Tibial nerve (tissue), 4 donors: ENCODE measurements at regions not wholly inside any gene's neighbourhood (a gene's known extent, or its start where the extent isn't known, plus 50 kb on each side); places are given as distances from the start of the nearest gene placed in this dataset.

Experiments
- DNase-seq, 2 donors: peaks; one replicate each; pipeline ENCODE4 v3.0.0-alpha.2; 2019; ENCODE audit warnings: low spot score in 2 of 2
- H3K27ac ChIP-seq, 4 donors: fragments of 200-600 bp; sonication (generic) in 3 of 4; one replicate each; pipeline ENCODE4 v1.5.1; 2017 to 2019; ENCODE audit warnings: mild to moderate bottlenecking in 1 of 4
- H3K27me3 ChIP-seq, 2 donors: fragments of 200-600 bp; sonication (generic) in 1 of 2; one replicate each; pipeline versions ENCODE4 v1.5.1 to v1.6.0; 2017 to 2019
- H3K36me3 ChIP-seq, 3 donors: fragments of 200-600 bp; sonication (generic); one replicate each; pipeline ENCODE4 v1.5.1; 2018 to 2019
- H3K4me1 ChIP-seq, 4 donors: fragments of 200-600 bp; sonication (generic) in 3 of 4; one replicate each; pipeline ENCODE4 v1.5.1; 2017 to 2019
- H3K4me3 ChIP-seq, 4 donors: fragments of 200-600 bp; sonication (generic) in 3 of 4; one replicate each; pipeline ENCODE4 v1.5.1; 2017 to 2019; ENCODE audit warnings: mild to moderate bottlenecking in 1 of 4, moderate library complexity in 1 of 4
- H3K9me3 ChIP-seq, 4 donors: fragments of 200-600 bp; sonication (generic) in 3 of 4; one replicate each; pipeline ENCODE4 v1.5.1; 2017 to 2019
- EP300 ChIP-seq, 2 donors: sonication (generic); formaldehyde crosslinking; IDR thresholded peaks; one replicate each; pipeline ENCODE4 v1.6.1; 2017; ENCODE audit warnings: antibody characterized with exemption in 2 of 2, mild to moderate bottlenecking in 1 of 2
- POLR2A ChIP-seq, 2 donors: fragments of 450-650 bp; IDR thresholded peaks; one replicate each; pipeline ENCODE4 v1.6.1; 2017; ENCODE audit warnings: antibody characterized with exemption in 2 of 2, mild to moderate bottlenecking in 2 of 2, moderate library complexity in 2 of 2
- WGBS, 2 donors: methylation state at CpG; one replicate each; pipeline ENCODE4 v1.1.5; 2018; 5-methylcytosine and 5-hydroxymethylcytosine counted together
- TF ChIP-seq, protein P1 (sequence below), 5 experiments: fragments of 200-600 bp in 3 of 5; fragments of 450-650 bp in 2 of 5; sonication (generic) in 3 of 5; IDR thresholded peaks; one replicate each; pipeline ENCODE4 v1.5.1; 2016 to 2019; ENCODE audit warnings: antibody characterized with exemption in 5 of 5, mild to moderate bottlenecking in 3 of 5, moderate library complexity in 2 of 5

GRCh38 chr18:25679491-25679890, 327.5 kb upstream of the ZNF521 start:
- Histone ChIP-seq H3K4me1 (no peaks in the 10 kb centered on the region), H3K4me3 (no peak overlapping the region), H3K9me3 (no peaks in the 10 kb centered on the region), H3K36me3 (no peaks in the 10 kb centered on the region), H3K27ac (no peak overlapping the region), H3K27me3 (no peaks in the 10 kb centered on the region)
- DNase-seq = no peak
- no peak for TF ChIP-seq POLR2A (IDR thresholded peaks at IDR 0.05)
- no peak for TF ChIP-seq EP300 (IDR thresholded peaks at IDR 0.05)
- TF ChIP-seq, protein P1, sequence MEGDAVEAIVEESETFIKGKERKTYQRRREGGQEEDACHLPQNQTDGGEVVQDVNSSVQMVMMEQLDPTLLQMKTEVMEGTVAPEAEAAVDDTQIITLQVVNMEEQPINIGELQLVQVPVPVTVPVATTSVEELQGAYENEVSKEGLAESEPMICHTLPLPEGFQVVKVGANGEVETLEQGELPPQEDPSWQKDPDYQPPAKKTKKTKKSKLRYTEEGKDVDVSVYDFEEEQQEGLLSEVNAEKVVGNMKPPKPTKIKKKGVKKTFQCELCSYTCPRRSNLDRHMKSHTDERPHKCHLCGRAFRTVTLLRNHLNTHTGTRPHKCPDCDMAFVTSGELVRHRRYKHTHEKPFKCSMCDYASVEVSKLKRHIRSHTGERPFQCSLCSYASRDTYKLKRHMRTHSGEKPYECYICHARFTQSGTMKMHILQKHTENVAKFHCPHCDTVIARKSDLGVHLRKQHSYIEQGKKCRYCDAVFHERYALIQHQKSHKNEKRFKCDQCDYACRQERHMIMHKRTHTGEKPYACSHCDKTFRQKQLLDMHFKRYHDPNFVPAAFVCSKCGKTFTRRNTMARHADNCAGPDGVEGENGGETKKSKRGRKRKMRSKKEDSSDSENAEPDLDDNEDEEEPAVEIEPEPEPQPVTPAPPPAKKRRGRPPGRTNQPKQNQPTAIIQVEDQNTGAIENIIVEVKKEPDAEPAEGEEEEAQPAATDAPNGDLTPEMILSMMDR (IDR thresholded peaks at IDR 0.05) = no peak
- 72 to 83% methylated on average over 2 of the region's 2 CpGs for WGBS, 2 donors

- Histone ChIP-seq H3K4me1 (no peaks in the 10 kb centered on the region), H3K27ac (no peak overlapping the region), H3K36me3 (no peaks in the 10 kb centered on the region), H3K9me3 (no peaks in the 10 kb centered on the region), H3K27me3 (no peaks in the 10 kb centered on the region), H3K4me3 (no peak overlapping the region)
- no peak for TF ChIP-seq POLR2A (IDR thresholded peaks at IDR 0.05)
- no peak for TF ChIP-seq EP300 (IDR thresholded peaks at IDR 0.05)
- TF ChIP-seq, protein P1 (IDR thresholded peaks at IDR 0.05) = no peak
- 47 to 50% methylated on average over 4 of the region's 4 CpGs for WGBS, 2 donors
- DNase-seq = no peak
These were observed 326.3 kb upstream of the ZNF521 start for GRCh38 chr18:25678221-25678620.

GRCh38 chr18:25675123-25675850, 323.3 kb upstream of the ZNF521 start:
- DNase-seq = no peak
- WGBS, 2 donors = 68 to 75% methylated on average over 8 of the region's 8 CpGs
- H3K27me3 ChIP-seq = no peaks in the 10 kb centered on the region
- no peak overlapping the region for H3K4me3 ChIP-seq
- no peak overlapping the region for H3K27ac ChIP-seq
- no peaks in the 10 kb centered on the region for H3K36me3 ChIP-seq
- TF ChIP-seq, protein P1 (IDR thresholded peaks at IDR 0.05) = no peak
- no peaks in the 10 kb centered on the region for H3K9me3 ChIP-seq
- H3K4me1 ChIP-seq = no peaks in the 10 kb centered on the region

DNA sequence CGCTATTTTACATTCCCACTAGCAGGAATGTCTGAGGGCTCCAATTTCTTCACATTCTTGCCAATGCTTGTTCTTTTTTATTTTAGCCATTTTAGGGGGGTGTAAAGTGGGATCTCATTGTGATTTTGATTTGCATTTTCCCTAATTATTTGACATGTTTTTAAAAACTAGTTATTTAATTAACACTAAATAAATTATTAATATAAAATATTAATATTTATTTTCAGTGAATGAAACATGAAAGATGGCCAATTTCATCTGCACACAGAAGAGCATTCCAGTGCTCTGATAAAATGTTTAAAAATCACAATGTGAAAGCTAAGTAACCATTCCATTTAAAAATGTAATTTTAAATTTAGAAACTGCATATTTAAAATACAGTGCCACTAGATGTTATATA, 322.2 kb upstream of the ZNF521 start:
- Histone ChIP-seq H3K27ac (no peak overlapping the region), H3K4me1 (no peaks in the 10 kb centered on the region), H3K9me3 (no peaks in the 10 kb centered on the region), H3K4me3 (no peak overlapping the region), H3K27me3 (no peaks in the 10 kb centered on the region), H3K36me3 (no peaks in the 10 kb centered on the region)
- WGBS, 2 donors = 88 to 92% methylated on average over 1 of the region's 1 CpG
- no peak for DNase-seq
- TF ChIP-seq EP300 (IDR thresholded peaks at IDR 0.05) (no peak), POLR2A (IDR thresholded peaks at IDR 0.05) (no peak)
- TF ChIP-seq, protein P1 (IDR thresholded peaks at IDR 0.05) = no peak

DNA sequence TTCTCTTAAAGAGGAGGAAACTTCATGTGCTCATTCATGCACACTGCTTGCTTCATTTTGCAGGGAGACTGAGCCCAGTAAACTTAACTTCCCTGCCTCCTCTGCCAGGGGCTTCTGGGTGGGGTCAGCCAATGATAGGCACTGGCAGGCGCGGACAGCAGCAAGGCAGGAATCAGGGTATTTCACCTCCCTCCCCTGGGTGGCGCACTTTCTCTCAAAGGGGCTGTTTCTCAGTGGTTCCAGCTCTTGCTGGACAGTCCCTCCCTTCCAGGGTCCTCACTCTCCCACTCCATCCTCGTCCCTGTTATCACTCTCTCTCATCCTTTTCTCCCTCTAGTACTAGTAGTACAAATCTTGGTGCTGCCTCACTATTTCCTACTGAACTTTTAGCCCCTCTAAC, 320.5 kb upstream of the ZNF521 start:
- DNase-seq = no peak
- Histone ChIP-seq H3K4me3 (no peak overlapping the region), H3K27ac (no peak overlapping the region), H3K4me1 (no peaks in the 10 kb centered on the region), H3K9me3 (no peaks in the 10 kb centered on the region), H3K36me3 (no peaks in the 10 kb centered on the region), H3K27me3 (no peaks in the 10 kb centered on the region)
- TF ChIP-seq, protein P1 (IDR thresholded peaks at IDR 0.05) = no peak
- TF ChIP-seq EP300 (IDR thresholded peaks at IDR 0.05) = no peak
- TF ChIP-seq POLR2A (IDR thresholded peaks at IDR 0.05) = no peak
- 81 to 88% methylated on average over 4 of the region's 4 CpGs for WGBS, 2 donors
